Body of pancreas (tissue), 4 donors: ENCODE measurements at regions not wholly inside any gene's neighbourhood (a gene's known extent, or its start where the extent isn't known, plus 50 kb on each side); places are given as distances from the start of the nearest gene placed in this dataset.

Experiments used
- CTCF ChIP-seq, 7 experiments: fragments of 450-650 bp in 4 of 7; fragments of 200-600 bp in 3 of 7; sonication (generic) in 3 of 7; IDR thresholded peaks; one replicate each; pipeline ENCODE4 v1.5.1; 2016 to 2019; ENCODE audit warnings: antibody characterized with exemption in 7 of 7
- POLR2A ChIP-seq, 3 donors: fragments of 450-650 bp; IDR thresholded peaks; one replicate each; pipeline ENCODE4 v1.6.1; 2016; ENCODE audit warnings: antibody characterized with exemption in 3 of 3, mild to moderate bottlenecking in 2 of 3

GRCh38 chr2:16047701-16048100 lies 107.4 kb downstream of the MYCN start:
- TF ChIP-seq CTCF (IDR thresholded peaks at IDR 0.05): no peak
- no peak for TF ChIP-seq POLR2A (IDR thresholded peaks at IDR 0.05)
